ENCODE measurements at regions not wholly inside any gene's neighbourhood (a gene's known extent, or its start where the extent isn't known, plus 50 kb on each side); places are given as distances from the start of the nearest gene placed in this dataset.

GRCh38 chr17:36768394-36768793 is 167.0 kb downstream of the MRM1 start:
- TF ChIP-seq CTCF (IDR thresholded peaks at IDR 0.05; ENCODE audit: low read depth, low read length) (peak; percentile 15), POLR2A (IDR thresholded peaks at IDR 0.05; ENCODE audit: extremely low read depth, insufficient read length) (no peak)

All from NB4 (cell line).